ENCODE measurements at regions not wholly inside any gene's neighbourhood (a gene's known extent, or its start where the extent isn't known, plus 50 kb on each side); places are given as distances from the start of the nearest gene placed in this dataset.

- no peak overlapping the region for H3K4me3 ChIP-seq (ENCODE audit: low read depth, low read length)
- in situ Hi-C loops (cut with HindIII; ENCODE audit: low sequenced_read_pairs) = no loop called here
- TF ChIP-seq, protein P1, sequence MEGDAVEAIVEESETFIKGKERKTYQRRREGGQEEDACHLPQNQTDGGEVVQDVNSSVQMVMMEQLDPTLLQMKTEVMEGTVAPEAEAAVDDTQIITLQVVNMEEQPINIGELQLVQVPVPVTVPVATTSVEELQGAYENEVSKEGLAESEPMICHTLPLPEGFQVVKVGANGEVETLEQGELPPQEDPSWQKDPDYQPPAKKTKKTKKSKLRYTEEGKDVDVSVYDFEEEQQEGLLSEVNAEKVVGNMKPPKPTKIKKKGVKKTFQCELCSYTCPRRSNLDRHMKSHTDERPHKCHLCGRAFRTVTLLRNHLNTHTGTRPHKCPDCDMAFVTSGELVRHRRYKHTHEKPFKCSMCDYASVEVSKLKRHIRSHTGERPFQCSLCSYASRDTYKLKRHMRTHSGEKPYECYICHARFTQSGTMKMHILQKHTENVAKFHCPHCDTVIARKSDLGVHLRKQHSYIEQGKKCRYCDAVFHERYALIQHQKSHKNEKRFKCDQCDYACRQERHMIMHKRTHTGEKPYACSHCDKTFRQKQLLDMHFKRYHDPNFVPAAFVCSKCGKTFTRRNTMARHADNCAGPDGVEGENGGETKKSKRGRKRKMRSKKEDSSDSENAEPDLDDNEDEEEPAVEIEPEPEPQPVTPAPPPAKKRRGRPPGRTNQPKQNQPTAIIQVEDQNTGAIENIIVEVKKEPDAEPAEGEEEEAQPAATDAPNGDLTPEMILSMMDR (IDR thresholded peaks at IDR 0.05; ENCODE audit: low read depth, low read length, missing control alignments) = peak; percentile 85
- DNase-seq (ENCODE audit: low read depth) = peak; percentile 13
Observed at GRCh38 chr10:53601260-53601875, 828.8 kb upstream of the MBL2 start.

- no peak overlapping the region for H3K4me3 ChIP-seq (ENCODE audit: low read depth, low read length)
- DNase-seq (ENCODE audit: low read depth) = no peak
- TF ChIP-seq, protein P1 (IDR thresholded peaks at IDR 0.05; ENCODE audit: low read depth, low read length, missing control alignments) = no peak
- in situ Hi-C loops (cut with HindIII; ENCODE audit: low sequenced_read_pairs) = no loop called here
Observed at GRCh38 chr10:53598914-53599313, 826.3 kb upstream of the MBL2 start.

GRCh38 chr10:53597835-53598251 is 825.3 kb upstream of the MBL2 start:
- peak; percentile 5 for DNase-seq (ENCODE audit: low read depth)
- no peak overlapping the region for H3K4me3 ChIP-seq (ENCODE audit: low read depth, low read length)
- TF ChIP-seq, protein P1 (IDR thresholded peaks at IDR 0.05; ENCODE audit: low read depth, low read length, missing control alignments) = no peak
- in situ Hi-C loops (cut with HindIII; ENCODE audit: low sequenced_read_pairs) = no loop called here

- in situ Hi-C loops (cut with HindIII; ENCODE audit: low sequenced_read_pairs) = no loop called here
- H3K4me3 ChIP-seq (ENCODE audit: low read depth, low read length) = no peak overlapping the region
- TF ChIP-seq, protein P1 (IDR thresholded peaks at IDR 0.05; ENCODE audit: low read depth, low read length, missing control alignments) = no peak
- DNase-seq (ENCODE audit: low read depth) = no peak
Observed at GRCh38 chr10:53580465-53580864, 807.9 kb upstream of the MBL2 start.

DNA sequence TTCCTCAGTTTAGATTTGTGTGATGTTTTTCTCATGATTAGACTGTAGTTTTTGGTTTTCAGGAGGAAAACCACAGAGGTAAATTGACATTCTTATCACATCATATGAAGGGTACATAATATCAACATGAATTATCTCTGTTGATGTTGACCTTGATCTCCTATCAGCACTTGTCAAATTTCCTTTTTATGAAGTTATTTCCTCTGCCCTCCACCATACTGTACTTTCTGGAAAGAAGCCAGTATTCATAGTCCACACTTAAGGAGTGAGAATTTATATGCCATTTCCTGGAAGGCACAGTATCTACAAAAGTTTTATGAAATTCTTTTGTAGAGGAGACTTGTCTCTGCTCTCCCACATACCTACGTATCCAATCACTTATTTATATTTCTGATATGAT is 807.2 kb upstream of the MBL2 start:
- in situ Hi-C loops (cut with HindIII; ENCODE audit: low sequenced_read_pairs) = no loop called here
- DNase-seq (ENCODE audit: low read depth) = no peak
- H3K4me3 ChIP-seq (ENCODE audit: low read depth, low read length) = no peak overlapping the region
- TF ChIP-seq, protein P1 (IDR thresholded peaks at IDR 0.05; ENCODE audit: low read depth, low read length, missing control alignments) = no peak

GRCh38 chr10:53574024-53574423 is 801.4 kb upstream of the MBL2 start:
- no peak for DNase-seq (ENCODE audit: low read depth)
- in situ Hi-C loops (cut with HindIII; ENCODE audit: low sequenced_read_pairs) = no loop called here
- TF ChIP-seq, protein P1 (IDR thresholded peaks at IDR 0.05; ENCODE audit: low read depth, low read length, missing control alignments) = no peak
- H3K4me3 ChIP-seq (ENCODE audit: low read depth, low read length) = no peak overlapping the region

Data from astrocyte of the cerebellum (primary cell).